ENCODE measurements at regions not wholly inside any gene's neighbourhood (a gene's known extent, or its start where the extent isn't known, plus 50 kb on each side); places are given as distances from the start of the nearest gene placed in this dataset.

DNA sequence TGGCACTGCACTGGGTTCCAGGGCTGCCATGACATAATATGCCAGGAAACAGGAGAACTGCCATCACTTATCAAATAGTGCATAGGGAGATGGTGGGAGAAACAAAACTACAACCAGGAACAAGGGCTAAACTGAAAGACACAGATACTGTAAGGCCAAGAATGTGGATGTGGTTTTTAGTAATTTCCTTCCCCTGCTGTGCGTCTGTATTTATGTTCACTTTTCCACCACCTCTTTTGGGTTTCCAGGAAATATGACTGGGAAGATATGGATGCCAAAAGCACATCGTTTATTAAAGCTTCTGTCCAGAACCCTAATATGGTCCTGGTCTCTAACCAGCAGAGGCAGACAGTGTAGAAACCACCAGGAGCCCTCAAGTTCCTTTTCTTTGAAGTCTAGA is 759.7 kb upstream of the FANCL start:
- TF ChIP-seq POLR2A (IDR thresholded peaks at IDR 0.05; ENCODE audit: low read length) (no peak), GATA1 (IDR thresholded peaks at IDR 0.05; ENCODE audit: low read depth, low read length) (no peak)
